ENCODE measurements at regions not wholly inside any gene's neighbourhood (a gene's known extent, or its start where the extent isn't known, plus 50 kb on each side); places are given as distances from the start of the nearest gene placed in this dataset.

DNA sequence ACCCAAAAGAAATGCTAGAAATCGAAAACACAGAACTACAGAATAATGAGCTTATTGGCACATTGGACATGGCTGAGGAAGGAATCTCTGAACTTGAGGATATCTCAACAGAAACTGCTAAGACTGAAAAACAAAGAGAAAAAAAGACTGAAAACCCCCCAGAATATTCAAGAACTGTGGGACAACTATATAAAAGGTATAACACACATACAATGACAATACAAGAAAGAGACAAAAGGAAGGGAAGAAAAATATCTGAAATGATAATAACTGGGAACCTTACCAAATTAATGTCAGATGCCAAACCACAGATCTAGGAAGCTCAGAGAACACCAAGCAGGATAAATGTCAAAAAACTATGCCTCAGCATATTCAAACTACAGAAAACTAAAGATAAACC, 68.6 kb upstream of the TNPO1 start:
- Mint-ChIP-seq H3K4me1 (no peaks in the 10 kb centered on the region), H3K27ac (no peak overlapping the region), H3K9me3 (peaks cover 2% of the 10 kb centered on the region), H3K27me3 (ENCODE audit: insufficient read depth, low read depth) (no peaks in the 10 kb centered on the region), H3K4me3 (no peak overlapping the region), H3K36me3 (no peaks in the 10 kb centered on the region)
- H3K9me3 ChIP-seq (ENCODE audit: low read depth), result no peaks in the 10 kb centered on the region
- H3K27ac ChIP-seq, result no peak overlapping the region
- no peak overlapping the region for H3K4me2 ChIP-seq
- H2AFZ ChIP-seq (replicated peaks), result no peak overlapping the region
- no peaks in the 10 kb centered on the region for H4K20me1 ChIP-seq (ENCODE audit: low read depth)
- H3K27me3 ChIP-seq, result no peaks in the 10 kb centered on the region
- H3K9ac ChIP-seq, result no peak overlapping the region
- H3K4me3 ChIP-seq, result no peak overlapping the region
- no peaks in the 10 kb centered on the region for H3F3A ChIP-seq (ENCODE audit: low read depth)
- no peaks in the 10 kb centered on the region for H3K4me1 ChIP-seq
- no peak for DNase-seq (ENCODE audit: low spot score)
- no peaks in the 10 kb centered on the region for H3K36me3 ChIP-seq
- TF ChIP-seq, protein P1, sequence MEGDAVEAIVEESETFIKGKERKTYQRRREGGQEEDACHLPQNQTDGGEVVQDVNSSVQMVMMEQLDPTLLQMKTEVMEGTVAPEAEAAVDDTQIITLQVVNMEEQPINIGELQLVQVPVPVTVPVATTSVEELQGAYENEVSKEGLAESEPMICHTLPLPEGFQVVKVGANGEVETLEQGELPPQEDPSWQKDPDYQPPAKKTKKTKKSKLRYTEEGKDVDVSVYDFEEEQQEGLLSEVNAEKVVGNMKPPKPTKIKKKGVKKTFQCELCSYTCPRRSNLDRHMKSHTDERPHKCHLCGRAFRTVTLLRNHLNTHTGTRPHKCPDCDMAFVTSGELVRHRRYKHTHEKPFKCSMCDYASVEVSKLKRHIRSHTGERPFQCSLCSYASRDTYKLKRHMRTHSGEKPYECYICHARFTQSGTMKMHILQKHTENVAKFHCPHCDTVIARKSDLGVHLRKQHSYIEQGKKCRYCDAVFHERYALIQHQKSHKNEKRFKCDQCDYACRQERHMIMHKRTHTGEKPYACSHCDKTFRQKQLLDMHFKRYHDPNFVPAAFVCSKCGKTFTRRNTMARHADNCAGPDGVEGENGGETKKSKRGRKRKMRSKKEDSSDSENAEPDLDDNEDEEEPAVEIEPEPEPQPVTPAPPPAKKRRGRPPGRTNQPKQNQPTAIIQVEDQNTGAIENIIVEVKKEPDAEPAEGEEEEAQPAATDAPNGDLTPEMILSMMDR (IDR thresholded peaks at IDR 0.05), result no peak
- TF ChIP-seq EZH2phosphoT487 (IDR thresholded peaks at IDR 0.05), result no peak
- TF ChIP-seq EZH2 (IDR thresholded peaks at IDR 0.05), result no peak
- H3K79me2 ChIP-seq (ENCODE audit: low read depth), result no peaks in the 10 kb centered on the region

DNA sequence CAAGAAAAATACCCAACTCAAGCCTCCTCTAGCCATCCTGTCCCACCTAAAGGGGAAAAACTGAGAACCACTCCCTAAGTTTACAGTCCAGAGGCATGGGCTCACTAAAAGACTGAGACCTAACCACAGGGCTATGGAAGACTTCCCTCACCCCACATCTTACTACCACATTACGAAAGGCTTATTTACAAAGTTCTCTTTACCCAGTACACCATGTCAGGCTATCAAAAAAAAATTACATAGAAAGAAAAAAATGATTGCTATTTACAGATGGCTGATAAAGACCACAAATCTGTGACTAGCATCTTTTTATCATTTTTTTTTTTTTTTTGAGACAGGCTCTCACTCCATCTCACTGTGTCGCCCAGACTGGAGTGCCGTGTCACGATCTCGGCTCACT, 69.7 kb upstream of the TNPO1 start:
- Mint-ChIP-seq H3K4me1 (no peaks in the 10 kb centered on the region), H3K27me3 (ENCODE audit: insufficient read depth, low read depth) (no peaks in the 10 kb centered on the region), H3K4me3 (no peak overlapping the region), H3K27ac (no peak overlapping the region), H3K36me3 (no peaks in the 10 kb centered on the region), H3K9me3 (peaks cover 2% of the 10 kb centered on the region)
- H3K79me2 ChIP-seq (ENCODE audit: low read depth), result no peaks in the 10 kb centered on the region
- no peak overlapping the region for H3K4me3 ChIP-seq
- no peaks in the 10 kb centered on the region for H3K36me3 ChIP-seq
- H3K9me3 ChIP-seq (ENCODE audit: low read depth), result no peaks in the 10 kb centered on the region
- H3K4me2 ChIP-seq, result no peak overlapping the region
- no peaks in the 10 kb centered on the region for H4K20me1 ChIP-seq (ENCODE audit: low read depth)
- no peak overlapping the region for H3K9ac ChIP-seq
- no peaks in the 10 kb centered on the region for H3F3A ChIP-seq (ENCODE audit: low read depth)
- no peaks in the 10 kb centered on the region for H3K4me1 ChIP-seq
- no peak overlapping the region for H3K27ac ChIP-seq
- H2AFZ ChIP-seq (replicated peaks), result peak overlapping the region; percentile 15
- TF ChIP-seq, protein P1 (IDR thresholded peaks at IDR 0.05), result no peak
- no peaks in the 10 kb centered on the region for H3K27me3 ChIP-seq
- no peak for DNase-seq (ENCODE audit: low spot score)

DNA sequence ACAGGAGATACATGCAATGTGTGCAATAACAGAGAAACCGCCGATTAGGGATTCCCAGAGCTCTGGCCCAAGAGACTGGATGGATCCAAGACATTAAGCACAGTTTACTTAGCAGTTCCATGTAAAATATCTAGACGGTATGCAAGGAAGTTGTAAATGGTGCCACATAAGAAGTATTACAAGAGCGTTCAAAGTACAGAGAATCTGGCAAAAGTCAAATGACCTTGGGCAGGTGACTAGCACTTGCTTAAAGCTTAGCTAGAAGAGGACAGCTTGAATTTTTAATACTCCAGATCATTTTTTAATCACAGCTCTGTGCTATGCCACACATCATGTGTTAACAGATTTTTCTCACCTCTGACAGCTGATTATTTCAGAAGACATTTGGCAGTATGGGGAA, 72.3 kb upstream of the TNPO1 start:
- Histone ChIP-seq H4K20me1 (ENCODE audit: low read depth) (no peaks in the 10 kb centered on the region), H3K79me2 (ENCODE audit: low read depth) (no peaks in the 10 kb centered on the region), H3F3A (ENCODE audit: low read depth) (no peaks in the 10 kb centered on the region), H3K9ac (no peak overlapping the region), H3K9me3 (ENCODE audit: low read depth) (no peaks in the 10 kb centered on the region), H3K4me1 (no peaks in the 10 kb centered on the region), H3K27ac (no peak overlapping the region), H3K36me3 (no peaks in the 10 kb centered on the region), H3K4me2 (no peak overlapping the region), H3K27me3 (no peaks in the 10 kb centered on the region), H3K4me3 (no peak overlapping the region), H2AFZ (replicated peaks) (no peak overlapping the region)
- H3K4me3 Mint-ChIP-seq, result no peak overlapping the region
- peaks cover 2% of the 10 kb centered on the region for H3K9me3 Mint-ChIP-seq
- no peak overlapping the region for H3K27ac Mint-ChIP-seq
- no peaks in the 10 kb centered on the region for H3K4me1 Mint-ChIP-seq
- H3K27me3 Mint-ChIP-seq (ENCODE audit: insufficient read depth, low read depth), result no peaks in the 10 kb centered on the region
- DNase-seq (ENCODE audit: low spot score), result no peak
- TF ChIP-seq EZH2 (IDR thresholded peaks at IDR 0.05) (no peak), EZH2phosphoT487 (IDR thresholded peaks at IDR 0.05) (no peak)
- TF ChIP-seq, protein P1 (IDR thresholded peaks at IDR 0.05), result no peak
- no peaks in the 10 kb centered on the region for H3K36me3 Mint-ChIP-seq

DNA sequence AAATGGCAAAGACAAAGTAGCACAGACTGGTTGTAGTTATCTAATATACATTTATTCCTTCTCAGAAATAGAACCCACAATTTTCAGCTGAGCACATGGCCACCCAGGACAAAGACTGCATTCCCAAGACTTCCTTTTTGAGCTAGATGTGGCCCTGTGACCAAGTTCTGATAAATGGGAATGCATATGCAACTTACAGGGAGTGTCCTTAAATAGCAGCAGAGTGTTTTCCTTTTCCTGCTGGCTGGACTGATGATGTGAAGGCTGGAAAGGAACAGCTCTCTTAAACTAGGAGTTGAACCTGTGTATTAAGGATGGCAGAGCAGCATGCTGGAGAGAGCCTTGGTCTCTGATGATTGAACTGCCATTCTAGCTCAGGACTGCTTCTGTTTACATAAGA, 74.7 kb upstream of the TNPO1 start:
- H3K79me2 ChIP-seq (ENCODE audit: low read depth), result no peaks in the 10 kb centered on the region
- no peak overlapping the region for H3K4me3 ChIP-seq
- H3K4me2 ChIP-seq, result no peak overlapping the region
- Mint-ChIP-seq H3K9me3 (peaks cover 2% of the 10 kb centered on the region), H3K4me1 (no peaks in the 10 kb centered on the region), H3K36me3 (no peaks in the 10 kb centered on the region), H3K4me3 (no peak overlapping the region), H3K27me3 (ENCODE audit: insufficient read depth, low read depth) (no peaks in the 10 kb centered on the region), H3K27ac (no peak overlapping the region)
- no peak overlapping the region for H2AFZ ChIP-seq (replicated peaks)
- no peaks in the 10 kb centered on the region for H3K36me3 ChIP-seq
- TF ChIP-seq EZH2 (IDR thresholded peaks at IDR 0.05) (no peak), EZH2phosphoT487 (IDR thresholded peaks at IDR 0.05) (no peak)
- TF ChIP-seq, protein P1 (IDR thresholded peaks at IDR 0.05), result no peak
- no peaks in the 10 kb centered on the region for H3K4me1 ChIP-seq
- no peaks in the 10 kb centered on the region for H3F3A ChIP-seq (ENCODE audit: low read depth)
- H3K27ac ChIP-seq, result no peak overlapping the region
- no peaks in the 10 kb centered on the region for H4K20me1 ChIP-seq (ENCODE audit: low read depth)
- no peak for DNase-seq (ENCODE audit: low spot score)
- H3K9me3 ChIP-seq (ENCODE audit: low read depth), result no peaks in the 10 kb centered on the region
- no peaks in the 10 kb centered on the region for H3K27me3 ChIP-seq
- H3K9ac ChIP-seq, result no peak overlapping the region
